Ishikawa (cell line): ENCODE measurements at regions not wholly inside any gene's neighbourhood (a gene's known extent, or its start where the extent isn't known, plus 50 kb on each side); places are given as distances from the start of the nearest gene placed in this dataset.

Experiments used
- CEBPB ChIP-seq: IDR thresholded peaks from 2 replicates; pipeline ENCODE4 v1.6.1; 2012
- CREB1 ChIP-seq: IDR thresholded peaks from 2 replicates; pipeline ENCODE4 v1.6.1; 2012; ENCODE audit warnings: low read depth
- EGR1 ChIP-seq: IDR thresholded peaks from 2 replicates; pipeline ENCODE4 v1.6.1; 2012
- EP300 ChIP-seq: IDR thresholded peaks from 2 replicates; pipeline ENCODE4 v1.6.1; 2012; ENCODE audit warnings: borderline replicate concordance
- FOXM1 ChIP-seq: IDR thresholded peaks from 2 replicates; pipeline ENCODE4 v1.6.1; 2012; ENCODE audit warnings: low read depth, borderline replicate concordance
- MAX ChIP-seq: IDR thresholded peaks from 2 replicates; pipeline ENCODE4 v1.6.1; 2012
- NFIC ChIP-seq: IDR thresholded peaks from 2 replicates; pipeline ENCODE4 v1.6.1; 2012
- RAD21 ChIP-seq: IDR thresholded peaks from 2 replicates; pipeline ENCODE4 v1.6.1; 2012; ENCODE audit warnings: low read depth
- REST ChIP-seq: IDR thresholded peaks from 2 replicates; pipeline ENCODE4 v1.6.1; 2012; ENCODE audit warnings: low read depth, mild to moderate bottlenecking
- TAF1 ChIP-seq: IDR thresholded peaks from 2 replicates; pipeline ENCODE4 v1.6.1; 2012; ENCODE audit warnings: low read depth, mild to moderate bottlenecking
- TCF12 ChIP-seq: IDR thresholded peaks from 2 replicates; pipeline ENCODE4 v1.6.1; 2012; ENCODE audit warnings: low read depth
- TEAD4 ChIP-seq: IDR thresholded peaks from 2 replicates; pipeline ENCODE4 v1.6.1; 2012
- USF1 ChIP-seq: IDR thresholded peaks from 2 replicates; pipeline ENCODE4 v1.6.1; 2012
- YY1 ChIP-seq: IDR thresholded peaks from 2 replicates; pipeline ENCODE4 v1.6.1; 2012; ENCODE audit warnings: low read depth
- ZBTB7A ChIP-seq: IDR thresholded peaks from 2 replicates; pipeline ENCODE4 v1.6.1; 2012; ENCODE audit warnings: low read depth

DNA sequence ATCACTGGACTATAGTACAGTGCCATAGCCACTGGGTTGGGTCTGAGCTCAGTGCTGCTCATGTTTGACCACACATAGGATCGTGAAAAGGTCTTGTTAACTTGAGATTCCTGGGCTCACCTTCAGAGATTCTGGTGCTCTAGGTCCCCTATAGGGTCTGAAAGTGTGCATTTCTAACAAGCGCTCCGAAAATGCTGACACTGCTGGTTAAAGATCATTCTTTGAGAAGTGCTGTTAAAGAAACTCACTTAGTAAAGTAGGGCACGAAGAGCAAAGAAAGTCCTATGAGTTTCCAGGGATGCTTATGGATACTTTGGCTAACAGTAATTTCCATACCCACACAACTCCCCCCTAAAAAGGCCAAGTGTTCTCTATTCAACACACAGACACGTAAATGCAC lies 108.1 kb upstream of the PAX6 start:
- TF ChIP-seq TEAD4, result no peak
- no peak for TF ChIP-seq CEBPB
- no peak for TF ChIP-seq TAF1
- TF ChIP-seq EP300, result no peak
- no peak for TF ChIP-seq ZBTB7A
- TF ChIP-seq EGR1, result no peak
- TF ChIP-seq MAX, result no peak
- TF ChIP-seq REST, result no peak
- no peak for TF ChIP-seq CREB1
- no peak for TF ChIP-seq FOXM1

- TF ChIP-seq REST (no peak), YY1 (no peak), EP300 (no peak), RAD21 (no peak), USF1 (no peak), CEBPB (no peak), TAF1 (no peak), NFIC (no peak), TEAD4 (no peak), MAX (no peak), EGR1 (no peak), FOXM1 (no peak), TCF12 (no peak), ZBTB7A (no peak), CREB1 (no peak)
Observed at GRCh38 chr11:31915867-31916266, 104.7 kb upstream of the PAX6 start.

GRCh38 chr11:31913985-31914384 lies 102.9 kb upstream of the PAX6 start:
- TF ChIP-seq YY1, result no peak
- TF ChIP-seq CREB1, result no peak
- TF ChIP-seq CEBPB, result no peak

DNA sequence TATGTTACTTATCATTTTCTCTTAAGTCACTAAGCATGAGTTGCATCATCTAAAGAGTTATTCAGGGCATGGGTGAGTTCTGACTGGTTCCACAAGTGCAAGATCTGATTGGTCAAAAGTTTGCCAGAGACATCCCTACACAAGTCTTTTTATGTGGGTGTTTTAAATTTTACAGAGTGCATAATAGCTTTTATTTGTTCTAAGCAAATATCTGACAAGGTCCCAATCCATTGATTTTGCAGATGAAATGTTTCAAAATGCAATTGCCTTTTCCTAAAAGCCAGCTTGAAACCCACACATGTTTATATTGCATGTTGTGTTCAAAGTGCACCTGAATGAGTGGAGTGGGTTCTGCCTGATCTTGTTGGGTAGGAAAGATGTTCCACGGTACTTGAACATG lies 101.7 kb upstream of the PAX6 start:
- TF ChIP-seq TAF1 (no peak), EGR1 (no peak), FOXM1 (no peak), TCF12 (no peak), TEAD4 (no peak), ZBTB7A (no peak), YY1 (no peak), EP300 (no peak), CREB1 (no peak), USF1 (no peak), NFIC (no peak), CEBPB (no peak), REST (no peak), MAX (no peak), RAD21 (no peak)
